Stomach (tissue), 4 donors: ENCODE measurements at regions not wholly inside any gene's neighbourhood (a gene's known extent, or its start where the extent isn't known, plus 50 kb on each side); places are given as distances from the start of the nearest gene placed in this dataset.

Source experiments
- CTCF ChIP-seq, 7 experiments: fragments of 450-650 bp in 4 of 7; fragments of 200-600 bp in 3 of 7; sonication (generic) in 3 of 7; IDR thresholded peaks; one replicate each; pipeline ENCODE4 v1.5.1; 2016 to 2019; ENCODE audit warnings: antibody characterized with exemption in 7 of 7, control low read depth in 2 of 7, mild to moderate bottlenecking in 1 of 7
- POLR2AphosphoS5 ChIP-seq, 3 donors: sonication (generic); formaldehyde crosslinking; IDR thresholded peaks; one replicate each; pipeline ENCODE4 v1.6.1; 2016; ENCODE audit warnings: antibody characterized with exemption in 3 of 3

GRCh38 chr2:14930441-14930840 is 297.9 kb downstream of the LRATD1 start:
- TF ChIP-seq CTCF (IDR thresholded peaks at IDR 0.05) (no peak), POLR2AphosphoS5 (IDR thresholded peaks at IDR 0.05) (no peak)
